ENCODE measurements at regions not wholly inside any gene's neighbourhood (a gene's known extent, or its start where the extent isn't known, plus 50 kb on each side); places are given as distances from the start of the nearest gene placed in this dataset.

GRCh38 chr2:173431191-173431590 lies 76.5 kb downstream of the CDCA7 start:
- in situ Hi-C loops (cut with HindIII; ENCODE audit: extremely low pct_ligation_motif_present, low pct_unique_long_range_greater_than_20kb) = no loop called here

GRCh38 chr2:173432049-173432754 lies 77.5 kb downstream of the CDCA7 start:
- 10% methylated on average over 7 of the region's 7 CpGs for WGBS (ENCODE audit: low lambda C conversion rate)

More at GRCh38 chr2:173431191-173431590, 76.5 kb downstream of the CDCA7 start:
- Histone ChIP-seq H3K4me3 (replicated peaks in 1 of 3; ENCODE audit: insufficient read depth in 1 of 3, low read depth in 2 of 3, low read length in 3 of 3) (no peak overlapping the region), H3K27me3 (ENCODE audit: control insufficient read depth in 1 of 2, insufficient read depth in 2 of 2, low read length in 2 of 2) (peaks cover 0 to 33% of the 10 kb centered on the region in 2 experiments; a peak in 2 of 5 replicates), H4K20me1 (ENCODE audit: insufficient read depth, low read length) (no peaks in the 10 kb centered on the region), H3K9me3 (ENCODE audit: low read length) (no peaks in the 10 kb centered on the region), H3K9ac (ENCODE audit: insufficient read depth, low read depth, low read length) (no peak overlapping the region), H3K4me2 (ENCODE audit: low read depth, low read length) (no peak overlapping the region), H3K27ac (ENCODE audit: extremely low read length, insufficient read depth, low read length) (no peak overlapping the region), H3K79me2 (ENCODE audit: insufficient read depth, low read length) (no peaks in the 10 kb centered on the region), H3K4me1 (ENCODE audit: insufficient read depth, low read length) (no peaks in the 10 kb centered on the region), H2AFZ (ENCODE audit: low read length) (no peak overlapping the region), H3K36me3 (replicated peaks in 1 of 2; ENCODE audit: control insufficient read depth in 1 of 2, insufficient read depth in 2 of 2, low read length in 2 of 2) (no peaks in the 10 kb centered on the region)
- peak; percentile 26 for FAIRE-seq
- intact Hi-C loops (cut with micrococcal nuclease; ENCODE audit: unreplicated experiment) = no loop called here
- 37% methylated on average over 5 of the region's 5 CpGs for WGBS (ENCODE audit: low lambda C conversion rate)
- TF ChIP-seq ZMAT3 (CRISPR knock-in tag; conservative IDR thresholded peaks at IDR 0.05) (no peak), CTCF (CRISPR knock-in tag; IDR thresholded peaks at IDR 0.05) (peak; percentile 25)
- CTCF ChIA-PET (ENCODE audit: low intra/inter-chr PET ratio, low total read pairs) = no interaction called here
- peak; percentile 87 for ATAC-seq
- no TSS peak for BruUV-seq (replicated peaks)
- POLR2A ChIA-PET = no interaction called here
- DNase-seq (ENCODE audit: low spot score) = no peak

More at GRCh38 chr2:173432049-173432754, 77.5 kb downstream of the CDCA7 start:
- Histone ChIP-seq H3K4me1 (ENCODE audit: insufficient read depth, low read length) (no peaks in the 10 kb centered on the region), H3K9ac (ENCODE audit: insufficient read depth, low read depth, low read length) (no peak overlapping the region), H3K9me3 (ENCODE audit: low read length) (no peaks in the 10 kb centered on the region), H3K27me3 (ENCODE audit: control insufficient read depth in 1 of 2, insufficient read depth in 2 of 2, low read length in 2 of 2) (peaks cover 0 to 23% of the 10 kb centered on the region in 2 experiments; a peak in 2 of 5 replicates), H3K79me2 (ENCODE audit: insufficient read depth, low read length) (no peaks in the 10 kb centered on the region), H2AFZ (ENCODE audit: low read length) (no peak overlapping the region), H3K4me2 (ENCODE audit: low read depth, low read length) (no peak overlapping the region), H4K20me1 (ENCODE audit: insufficient read depth, low read length) (no peaks in the 10 kb centered on the region), H3K27ac (ENCODE audit: extremely low read length, insufficient read depth, low read length) (no peak overlapping the region), H3K4me3 (replicated peaks in 1 of 3; ENCODE audit: insufficient read depth in 1 of 3, low read depth in 2 of 3, low read length in 3 of 3) (no peak overlapping the region), H3K36me3 (replicated peaks in 1 of 2; ENCODE audit: control insufficient read depth in 1 of 2, insufficient read depth in 2 of 2, low read length in 2 of 2) (no peaks in the 10 kb centered on the region)
- CTCF ChIA-PET (ENCODE audit: low intra/inter-chr PET ratio, low total read pairs) = no interaction called here
- in situ Hi-C loops (cut with HindIII; ENCODE audit: extremely low pct_ligation_motif_present, low pct_unique_long_range_greater_than_20kb) = no loop called here
- POLR2A ChIA-PET = no interaction called here
- no peak for DNase-seq (ENCODE audit: low spot score)
- intact Hi-C loops (cut with micrococcal nuclease; ENCODE audit: unreplicated experiment) = no loop called here
- no peak for FAIRE-seq
- ATAC-seq = no peak
- BruUV-seq (replicated peaks) = no TSS peak
- TF ChIP-seq RNF219 (CRISPR knock-in tag; IDR thresholded peaks at IDR 0.05) = no peak
- TF ChIP-seq SSRP1 (CRISPR knock-in tag; IDR thresholded peaks at IDR 0.05) = no peak
- TF ChIP-seq GLI4 (CRISPR knock-in tag; IDR thresholded peaks at IDR 0.05; ENCODE audit: borderline replicate concordance) = no peak
- TF ChIP-seq ZNF274 (CRISPR knock-in tag; IDR thresholded peaks at IDR 0.05) = no peak

All from HepG2 (cell line).